Neuronal stem cell (in vitro differentiated cells): ENCODE measurements at regions not wholly inside any gene's neighbourhood (a gene's known extent, or its start where the extent isn't known, plus 50 kb on each side); places are given as distances from the start of the nearest gene placed in this dataset.
A peak's percentile ranks its signal among the peaks of the same experiment; 100 is the strongest.

Source experiments
- DNase-seq: peaks from one replicate; pipeline ENCODE4 v3.0.0-alpha.2; 2013; ENCODE audit warnings: low spot score
- H2AFZ ChIP-seq: one replicate; pipeline ENCODE4 v1.6.1; 2013; ENCODE audit warnings: mild to moderate bottlenecking, low read length, inconsistent platforms
- H2AK5ac ChIP-seq: 2 replicates; pipeline ENCODE4 v1.6.1; 2013; ENCODE audit warnings: low read depth, mild to moderate bottlenecking, inconsistent platforms, low read length, moderate library complexity, mixed read lengths
- H2BK120ac ChIP-seq: 2 replicates; pipeline ENCODE4 v1.6.1; 2013; ENCODE audit warnings: low read depth, mild to moderate bottlenecking, inconsistent platforms, low read length, moderate library complexity, mixed read lengths
- H2BK12ac ChIP-seq: one replicate; pipeline ENCODE4 v1.6.1; 2013; ENCODE audit warnings: low read length, inconsistent platforms
- H2BK15ac ChIP-seq: 2 replicates; pipeline ENCODE4 v1.6.1; 2013; ENCODE audit warnings: mild to moderate bottlenecking, low read length, inconsistent platforms, mixed read lengths
- H2BK5ac ChIP-seq: one replicate; pipeline ENCODE4 v1.6.1; 2013; ENCODE audit warnings: inconsistent platforms, mild to moderate bottlenecking, low read length, moderate library complexity
- H3K14ac ChIP-seq: one replicate; pipeline ENCODE4 v1.6.1; 2013; ENCODE audit warnings: low read length, inconsistent platforms
- H3K18ac ChIP-seq: 2 replicates; pipeline ENCODE4 v1.6.1; 2013; ENCODE audit warnings: low read length, inconsistent platforms
- H3K23ac ChIP-seq: 2 replicates; pipeline ENCODE4 v1.6.1; 2013; ENCODE audit warnings: low read depth, mild to moderate bottlenecking, mixed read lengths, low read length, inconsistent platforms; ENCODE audit not compliant: poor library complexity
- H3K27ac ChIP-seq: replicated peaks from 3 replicates; pipeline ENCODE4 v1.5.1; 2013; ENCODE audit warnings: low read length, inconsistent platforms
- H3K27me3 ChIP-seq, 3 experiments: 2 replicates each; pipeline ENCODE4 v1.6.1; 2013; ENCODE audit warnings: low read length in 3 of 3, mild to moderate bottlenecking in 2 of 3, inconsistent platforms in 1 of 3, low read depth in 1 of 3, mixed read lengths in 1 of 3, moderate library complexity in 1 of 3; ENCODE audit not compliant: control insufficient read depth in 3 of 3, insufficient read depth in 3 of 3
- H3K36me3 ChIP-seq, 2 donors: replicated peaks in 1 of 2; 2 replicates each; pipeline ENCODE4 v1.6.1; 2013; ENCODE audit warnings: low read length in 2 of 2; ENCODE audit not compliant: control insufficient read depth in 2 of 2, insufficient read depth in 2 of 2
- H3K4ac ChIP-seq: 2 replicates; pipeline ENCODE4 v1.6.1; 2013; ENCODE audit warnings: inconsistent platforms, mild to moderate bottlenecking, low read length, moderate library complexity
- H3K4me1 ChIP-seq, 2 donors: 1 replicate in 1 of 2; 2 replicates in 1 of 2; pipeline ENCODE4 v1.6.1; 2013; ENCODE audit warnings: low read length in 2 of 2, low read depth in 1 of 2; ENCODE audit not compliant: control insufficient read depth in 2 of 2, insufficient read depth in 1 of 2
- H3K4me2 ChIP-seq: one replicate; pipeline ENCODE4 v1.6.1; 2013; ENCODE audit warnings: mild to moderate bottlenecking, low read length, inconsistent platforms; ENCODE audit not compliant: insufficient read depth, poor library complexity, severe bottlenecking
- H3K4me3 ChIP-seq, 2 donors: 2 replicates each; pipeline ENCODE4 v1.5.1; 2013; ENCODE audit warnings: low read length in 2 of 2, mild to moderate bottlenecking in 2 of 2, inconsistent platforms in 1 of 2, moderate library complexity in 1 of 2
- H3K79me1 ChIP-seq: one replicate; pipeline ENCODE4 v1.6.1; 2013; ENCODE audit warnings: low read depth, mild to moderate bottlenecking, inconsistent platforms, low read length, moderate library complexity
- H3K9ac ChIP-seq: one replicate; pipeline ENCODE4 v1.6.1; 2013; ENCODE audit warnings: mild to moderate bottlenecking, low read depth, low read length, inconsistent platforms; ENCODE audit not compliant: poor library complexity
- H3K9me3 ChIP-seq, 2 donors: replicated peaks in 1 of 2; 2 replicates each; pipeline versions ENCODE3 to v1.6.1; 2013; ENCODE audit warnings: low read length in 2 of 2, mild to moderate bottlenecking in 2 of 2, inconsistent platforms in 1 of 2, low read depth in 1 of 2, mixed read lengths in 1 of 2, moderate library complexity in 1 of 2; ENCODE audit not compliant: control insufficient read depth in 2 of 2, insufficient read depth in 1 of 2
- H4K8ac ChIP-seq: one replicate; pipeline ENCODE4 v1.6.1; 2013; ENCODE audit warnings: low read depth, mild to moderate bottlenecking, inconsistent platforms, low read length, moderate library complexity
- H4K91ac ChIP-seq: one replicate; pipeline ENCODE4 v1.6.1; 2013; ENCODE audit warnings: low read length, low read depth, mild to moderate bottlenecking, inconsistent platforms; ENCODE audit not compliant: poor library complexity
- WGBS, 2 donors: extraction: QIAGEN DNeasy Blood & Tissue Kit; methylation state at CpG; one replicate each; pipeline ENCODE4 v1.1.7; 2013; ENCODE audit warnings: missing lambda C conversion rate in 2 of 2, mixed read lengths in 1 of 2; ENCODE audit not compliant: insufficient read length in 2 of 2, insufficient replicate concordance in 1 of 2; ENCODE audit errors: extremely low coverage in 2 of 2; 5-methylcytosine and 5-hydroxymethylcytosine counted together

GRCh38 chr10:131618587-131619267 is 282.1 kb upstream of the PPP2R2D start:
- no peak for DNase-seq
- H3K14ac ChIP-seq = no peak overlapping the region
- peaks cover 2 to 3% of the 10 kb centered on the region in 2 donors for H3K4me1 ChIP-seq
- H2BK5ac ChIP-seq = no peak overlapping the region
- no peaks in the 10 kb centered on the region for H3K36me3 ChIP-seq
- no peak overlapping the region for H2BK12ac ChIP-seq
- H2BK120ac ChIP-seq = peak overlapping the region; percentile 0
- WGBS, 2 donors = no CpG with 5 or more reads among the region's 21 CpGs
- H4K8ac ChIP-seq = no peak overlapping the region
- peak overlapping the region; percentile 68 for H3K18ac ChIP-seq
- peaks cover 0 to 1% of the 10 kb centered on the region in 2 donors for H3K9me3 ChIP-seq
- no peak overlapping the region for H3K9ac ChIP-seq
- H3K27me3 ChIP-seq = no peaks in the 10 kb centered on the region
- H2AK5ac ChIP-seq = peak overlapping the region; percentile 24
- H3K79me1 ChIP-seq = no peaks in the 10 kb centered on the region
- H3K4ac ChIP-seq = no peak overlapping the region
- H3K4me3 ChIP-seq = no peak overlapping the region
- H3K23ac ChIP-seq = no peak overlapping the region
- H3K27ac ChIP-seq = no peak overlapping the region
- H3K4me2 ChIP-seq = no peak overlapping the region
- no peak overlapping the region for H4K91ac ChIP-seq
- no peak overlapping the region for H2BK15ac ChIP-seq
- H2AFZ ChIP-seq = no peak overlapping the region

- Histone ChIP-seq H2BK15ac (peak overlapping the region; percentile 75), H3K27me3 (no peaks in the 10 kb centered on the region), H3K9ac (no peak overlapping the region), H3K79me1 (no peaks in the 10 kb centered on the region), H2BK5ac (no peak overlapping the region), H3K27ac (no peak overlapping the region), H3K4me1 (peaks cover 2 to 3% of the 10 kb centered on the region in 2 donors), H2AFZ (no peak overlapping the region), H3K4me2 (no peak overlapping the region), H4K91ac (no peak overlapping the region), H3K4ac (no peak overlapping the region), H2BK12ac (peak overlapping the region; percentile 58), H2BK120ac (no peak overlapping the region), H2AK5ac (peak overlapping the region; percentile 61), H4K8ac (no peak overlapping the region), H3K4me3 (no peak overlapping the region), H3K9me3 (no peaks in the 10 kb centered on the region), H3K36me3 (no peaks in the 10 kb centered on the region), H3K14ac (peak overlapping the region; percentile 31), H3K18ac (peak overlapping the region; percentile 11), H3K23ac (no peak overlapping the region)
- DNase-seq = no peak
- no CpG with 5 or more reads among the region's 6 CpGs for WGBS, 2 donors
Measured at GRCh38 chr10:131620314-131620713, 280.5 kb upstream of the PPP2R2D start.

- Histone ChIP-seq H4K91ac (no peak overlapping the region), H2BK15ac (no peak overlapping the region)
Measured at GRCh38 chr10:131620904-131621303, 279.9 kb upstream of the PPP2R2D start.

GRCh38 chr10:131621784-131622624 is 278.8 kb upstream of the PPP2R2D start:
- H2BK120ac ChIP-seq = no peak overlapping the region
- no peaks in the 10 kb centered on the region for H3K36me3 ChIP-seq
- H3K23ac ChIP-seq = no peak overlapping the region
- no peak overlapping the region for H2BK15ac ChIP-seq
- no peak overlapping the region for H2AK5ac ChIP-seq
- H3K27me3 ChIP-seq = no peaks in the 10 kb centered on the region
- no peak overlapping the region for H3K9ac ChIP-seq
- no peak overlapping the region for H2AFZ ChIP-seq
- H2BK5ac ChIP-seq = no peak overlapping the region
- H3K4ac ChIP-seq = no peak overlapping the region
- no peaks in the 10 kb centered on the region for H3K79me1 ChIP-seq
- no peak overlapping the region for H4K91ac ChIP-seq
- no peak overlapping the region for H3K4me3 ChIP-seq
- H3K4me1 ChIP-seq = peaks cover 2 to 3% of the 10 kb centered on the region in 2 donors
- peak overlapping the region; percentile 25 for H3K14ac ChIP-seq
- H3K27ac ChIP-seq = no peak overlapping the region
- no peak overlapping the region for H4K8ac ChIP-seq
- H3K9me3 ChIP-seq = no peaks in the 10 kb centered on the region
- peak overlapping the region; percentile 46 for H2BK12ac ChIP-seq
- peak overlapping the region; percentile 89 for H3K18ac ChIP-seq
- no CpG with 5 or more reads among the region's 22 CpGs for WGBS, 2 donors
- no peak overlapping the region for H3K4me2 ChIP-seq
- DNase-seq = no peak

More at GRCh38 chr10:131620904-131621303, 279.9 kb upstream of the PPP2R2D start:
- Histone ChIP-seq H3K18ac (peak overlapping the region; percentile 48), H3K79me1 (no peaks in the 10 kb centered on the region), H3K27ac (no peak overlapping the region), H2AK5ac (no peak overlapping the region), H3K4me2 (no peak overlapping the region), H3K9me3 (no peaks in the 10 kb centered on the region), H3K23ac (peak overlapping the region; percentile 0), H3K27me3 (no peaks in the 10 kb centered on the region), H3K14ac (peak overlapping the region; percentile 3), H3K4me3 (no peak overlapping the region), H2AFZ (no peak overlapping the region), H3K9ac (no peak overlapping the region), H2BK5ac (no peak overlapping the region), H2BK12ac (no peak overlapping the region), H3K4ac (no peak overlapping the region), H3K4me1 (peaks cover 2 to 3% of the 10 kb centered on the region in 2 donors), H3K36me3 (no peaks in the 10 kb centered on the region), H2BK120ac (no peak overlapping the region), H4K8ac (no peak overlapping the region)
- no peak for DNase-seq
- no CpG with 5 or more reads among the region's 7 CpGs for WGBS, 2 donors
